Activated CD4-positive, alpha-beta T cell treated with anti-CD3 and anti-CD28 coated beads, Interleukin-2, Interleukin-4, amounts not matched to agents 100 ng/mL and 50 ng/mL, durations not matched to agents 16 hours and 8 hours (primary cell): ENCODE measurements at regions not wholly inside any gene's neighbourhood (a gene's known extent, or its start where the extent isn't known, plus 50 kb on each side); places are given as distances from the start of the nearest gene placed in this dataset.
"Not testable (repeated sequence)": the region's sequence is repeated elsewhere in the genome, so short reads cannot be mapped to it uniquely, and the experiment has no call there.

Experiments used
- DNase-seq: peaks from one replicate; pipeline ENCODE4 v3.0.0-alpha.2; 2020; ENCODE audit warnings: low spot score

DNA sequence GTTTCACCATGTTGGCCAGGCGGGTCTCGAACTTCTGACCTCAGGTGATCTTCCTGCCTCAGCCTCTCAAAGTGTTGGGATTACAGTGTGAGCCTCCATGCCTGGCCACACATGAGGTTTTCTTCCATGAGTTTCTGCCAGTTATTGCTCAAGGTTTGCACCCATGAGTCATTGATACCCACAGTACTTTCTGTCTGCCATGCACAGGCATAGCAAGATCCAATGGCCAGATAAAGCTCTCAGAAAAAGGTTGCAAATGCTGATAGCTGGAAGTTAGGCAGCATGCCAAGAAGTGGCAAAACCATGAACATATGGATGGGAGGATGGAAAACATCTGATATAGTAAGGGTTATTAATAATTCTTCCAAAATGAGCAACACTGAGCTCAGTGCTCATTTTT, 298.7 kb upstream of the NRG3 start:
- DNase-seq: no peak

DNA sequence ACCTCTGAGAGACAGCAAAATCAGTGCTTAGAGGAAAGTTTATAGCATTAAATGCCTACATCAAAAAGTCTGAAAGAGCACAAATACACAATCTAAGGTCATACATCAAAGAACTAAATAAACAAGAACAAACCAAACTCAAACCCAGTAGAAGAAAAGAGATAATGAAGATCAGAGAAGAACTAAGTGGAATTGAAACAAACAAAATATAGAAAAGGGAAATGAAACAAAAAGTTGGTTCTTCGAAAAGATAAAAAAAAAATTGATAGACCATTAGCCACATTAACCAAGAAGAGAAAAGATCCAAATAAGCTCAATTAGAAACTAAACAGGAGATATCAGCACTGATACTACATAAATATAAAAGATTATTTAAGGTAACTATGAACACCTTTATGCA, 280.0 kb upstream of the NRG3 start:
- no peak for DNase-seq

DNA sequence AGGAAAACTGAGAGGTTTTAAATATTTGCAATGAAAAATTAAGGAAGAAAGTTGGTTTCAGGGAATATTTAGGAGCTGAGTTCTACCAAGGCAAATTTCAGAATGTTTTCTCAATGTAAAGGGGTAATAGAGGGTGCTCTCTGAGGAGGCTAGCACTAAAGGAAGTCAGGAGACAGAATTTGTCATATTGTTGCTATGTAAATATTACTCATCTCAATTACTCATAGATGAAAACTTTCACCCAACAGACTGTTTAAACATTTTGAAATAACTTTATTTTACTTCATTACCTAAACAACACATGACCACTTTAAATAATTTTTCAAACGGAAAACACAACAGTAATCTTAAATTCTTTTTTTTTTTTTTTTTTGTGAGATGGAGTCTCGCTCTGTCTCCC, 274.8 kb upstream of the NRG3 start:
- DNase-seq: no peak

DNA sequence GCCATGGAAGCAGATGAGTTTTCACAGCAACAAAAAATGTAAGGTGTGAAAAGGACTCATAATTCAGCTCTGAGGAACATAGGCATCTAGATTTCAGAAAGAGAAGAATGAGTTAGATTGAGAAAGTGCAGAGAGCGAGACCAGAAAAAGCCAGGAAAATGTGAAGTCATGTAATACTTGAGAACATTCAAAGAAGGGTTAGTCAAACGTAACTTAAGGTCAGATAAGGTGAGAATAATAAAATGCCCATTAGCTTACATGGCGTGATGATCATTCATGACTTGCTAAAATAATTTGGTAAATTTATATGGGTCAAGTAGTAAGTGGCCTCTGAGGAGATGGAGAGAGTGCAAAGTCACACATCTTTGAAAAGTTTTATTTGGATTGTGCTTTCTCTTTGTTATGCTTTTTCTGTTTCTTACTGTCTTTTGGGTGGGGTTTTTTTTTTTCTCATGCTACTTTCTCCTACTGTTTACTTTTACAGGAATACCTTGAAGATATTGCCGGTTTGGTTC, 271.8 kb upstream of the NRG3 start:
- DNase-seq: no peak

DNA sequence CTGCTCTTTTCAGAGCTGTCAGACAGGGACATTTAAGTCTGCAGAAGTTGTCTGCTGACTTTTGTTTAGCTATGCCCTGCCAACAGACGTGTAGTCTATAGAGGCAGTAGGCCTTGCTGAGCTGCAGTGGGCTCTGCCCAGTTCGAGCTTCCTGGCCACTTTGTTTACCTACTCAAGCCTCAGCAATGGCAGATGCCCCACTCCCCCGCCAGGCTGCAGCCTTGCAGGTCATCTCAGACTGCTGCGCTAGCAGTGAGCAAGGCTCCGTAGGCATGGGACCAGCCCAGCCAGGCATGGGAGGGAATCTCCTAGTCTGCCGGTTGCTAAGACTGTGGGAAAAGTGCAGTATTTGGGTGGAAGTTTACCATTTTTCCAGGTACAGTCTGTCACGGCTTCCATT, 230.5 kb upstream of the NRG3 start:
- not testable (repeated sequence) for DNase-seq

DNA sequence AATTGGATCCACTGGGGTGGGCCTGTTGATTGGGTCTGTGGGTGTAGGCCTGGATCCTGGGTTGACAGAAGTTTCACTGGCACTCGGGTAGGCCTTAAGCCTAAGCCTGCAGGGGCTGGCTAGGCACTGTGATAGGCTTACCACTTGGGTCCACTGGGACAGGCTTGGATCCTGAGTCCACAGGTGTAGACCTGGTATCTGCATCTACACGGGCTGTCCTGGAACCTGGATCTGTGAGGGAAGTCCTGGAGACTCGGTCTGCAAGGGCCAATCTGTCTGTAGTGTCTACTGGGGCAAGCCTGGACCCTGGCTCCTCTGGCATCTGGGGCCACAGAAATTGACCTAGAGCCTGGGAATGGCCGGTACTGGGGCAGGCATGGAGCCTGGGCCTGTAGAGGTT, 219.0 kb upstream of the NRG3 start:
- DNase-seq: no peak

DNA sequence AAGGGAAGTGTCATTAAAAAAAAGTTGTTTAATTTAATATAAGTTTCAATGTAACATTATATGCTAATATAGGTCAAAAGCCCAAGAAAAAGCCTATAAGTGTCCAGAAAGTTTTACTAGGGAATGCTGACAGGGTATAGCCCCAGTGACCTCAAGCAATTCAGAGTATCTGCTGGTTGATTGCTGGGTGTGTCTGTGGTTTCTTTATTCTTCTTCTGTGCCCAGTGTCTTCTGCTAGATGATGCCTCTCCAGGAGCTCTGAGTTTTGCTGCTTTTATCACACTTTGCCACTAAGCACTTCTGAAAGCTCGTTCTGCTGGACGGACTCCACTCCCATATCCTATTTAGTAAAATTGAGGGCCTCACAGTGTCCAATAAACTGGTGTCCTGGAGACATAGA, 212.2 kb upstream of the NRG3 start:
- no peak for DNase-seq

DNA sequence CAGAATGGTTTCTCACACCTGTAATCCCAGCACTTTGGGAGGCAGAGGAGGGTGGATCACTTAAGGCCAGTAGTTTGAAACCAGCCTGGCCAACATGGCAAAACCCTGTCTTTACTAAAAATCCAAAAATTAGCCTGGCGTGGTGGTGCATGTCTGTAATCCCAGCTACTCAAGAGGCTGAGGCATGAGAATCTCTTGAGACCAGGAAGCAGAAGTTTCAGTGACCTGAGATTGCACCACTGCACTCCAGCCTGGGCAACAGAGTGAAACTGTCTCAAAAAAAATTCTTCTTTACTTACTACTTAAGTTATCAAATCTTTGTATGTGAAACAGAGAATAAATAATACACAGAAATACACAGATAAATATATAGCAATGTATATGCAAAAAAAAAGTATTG, 210.2 kb upstream of the NRG3 start:
- DNase-seq: not testable (repeated sequence)

DNA sequence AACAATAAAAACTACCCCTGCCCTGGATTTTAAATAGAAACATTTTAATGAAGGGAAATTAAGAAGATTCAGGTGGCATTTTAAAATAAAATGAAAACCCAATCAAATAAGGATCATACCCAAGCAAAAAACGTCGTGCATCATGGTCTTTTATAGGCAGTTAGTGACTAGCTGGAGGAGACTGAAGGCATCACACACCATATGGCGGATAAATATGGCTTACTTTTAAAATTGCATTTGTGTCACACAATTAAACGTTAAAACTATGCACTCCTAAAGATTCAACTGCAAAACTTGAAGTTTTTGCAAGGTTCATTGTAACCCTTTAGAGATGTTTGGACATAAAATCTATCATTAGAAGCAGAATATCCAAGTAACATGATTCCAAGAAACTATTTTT, 200.1 kb upstream of the NRG3 start:
- no peak for DNase-seq

DNA sequence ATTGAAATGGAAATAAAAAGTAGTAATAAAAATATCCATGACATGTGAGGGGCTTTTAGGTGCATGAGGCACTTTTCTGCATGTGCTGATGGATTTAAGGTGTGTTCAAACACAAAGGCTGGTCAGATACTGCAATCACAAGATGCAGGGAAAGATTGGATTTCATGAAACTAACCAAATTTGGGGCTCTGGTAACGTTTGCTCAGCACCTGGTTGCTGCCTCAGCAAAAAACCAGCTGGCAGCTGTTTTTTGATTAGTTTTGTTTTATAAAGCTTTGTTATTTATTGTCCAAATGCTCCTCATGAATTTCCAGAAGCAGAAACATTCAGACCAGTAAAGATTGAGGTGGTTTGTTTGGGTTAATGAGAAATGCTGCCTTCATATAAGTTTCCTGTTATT, 195.7 kb upstream of the NRG3 start:
- DNase-seq: no peak

DNA sequence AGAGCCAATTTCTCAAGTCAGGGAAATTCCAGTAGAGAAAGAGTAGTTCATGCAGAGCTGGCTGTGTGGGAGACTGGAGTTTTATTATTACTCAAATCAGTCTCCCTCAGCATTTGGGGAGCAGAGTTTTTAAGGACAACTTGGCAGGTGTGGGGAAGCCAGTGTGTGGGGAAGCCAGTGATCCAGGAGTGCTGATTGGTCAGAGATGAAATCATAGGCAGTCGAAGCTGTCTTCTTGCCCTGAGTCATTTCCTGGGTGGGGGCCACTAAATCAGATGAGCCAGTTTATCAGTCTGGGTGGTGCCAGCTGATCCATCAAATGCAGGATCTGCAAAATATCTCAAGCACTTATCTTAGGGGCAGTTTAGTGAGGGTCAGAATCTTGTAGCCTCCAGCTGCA, 194.6 kb upstream of the NRG3 start:
- DNase-seq: no peak

DNA sequence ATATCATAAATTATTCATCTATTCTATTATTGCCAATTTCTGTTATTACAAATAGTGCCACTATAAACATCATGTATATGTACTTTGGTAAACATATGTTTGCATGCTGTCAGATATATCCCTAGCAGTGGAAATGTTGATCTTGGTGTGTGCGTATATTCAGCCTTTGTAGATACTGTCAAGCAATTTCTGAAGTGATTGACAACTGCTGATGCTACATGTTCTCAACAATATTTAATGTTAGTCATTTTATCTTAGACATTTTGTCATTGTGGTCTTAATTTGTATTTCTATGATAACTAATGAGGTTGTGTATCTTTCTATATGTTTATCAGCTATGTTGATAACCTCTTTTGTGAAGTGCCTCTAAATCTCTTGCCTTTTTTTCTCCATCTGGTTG, 186.5 kb upstream of the NRG3 start:
- no peak for DNase-seq

DNA sequence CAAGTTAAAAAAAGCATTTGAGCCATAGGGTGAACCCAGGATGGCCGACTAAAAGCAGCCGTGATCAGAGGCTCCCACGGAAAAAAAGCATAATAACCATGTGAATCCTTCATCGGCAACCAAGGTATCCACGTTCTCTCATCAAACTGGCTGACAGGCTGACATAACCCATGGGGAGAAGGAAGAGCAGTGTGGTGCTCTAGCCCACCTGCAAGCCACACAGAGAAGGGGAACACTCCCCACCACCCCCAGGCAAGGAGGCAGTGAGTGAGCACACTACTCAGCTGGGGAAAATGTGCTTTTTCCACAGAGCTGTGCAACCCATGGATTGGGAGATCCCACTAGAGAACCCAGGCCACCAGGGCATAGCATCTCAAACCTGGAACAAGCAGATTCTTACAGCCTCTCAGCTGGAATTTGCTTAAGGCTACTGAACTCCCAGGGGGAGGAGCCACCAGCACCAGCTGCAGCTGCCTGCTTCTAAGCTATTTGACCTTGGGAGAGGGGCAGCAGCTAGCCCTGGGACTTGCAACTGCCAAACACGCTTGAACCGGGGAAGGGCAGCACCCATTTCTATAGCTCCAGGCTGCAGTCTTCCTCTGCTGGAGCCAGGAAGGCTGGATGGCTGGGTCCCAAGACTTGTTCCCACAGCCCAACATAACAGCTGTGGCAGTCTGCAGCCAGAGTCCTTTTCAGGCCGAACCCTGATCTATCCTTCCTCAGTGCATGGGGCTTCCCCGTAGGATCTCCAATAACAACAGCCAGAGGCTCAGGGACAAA, 178.2 kb upstream of the NRG3 start:
- no peak for DNase-seq

DNA sequence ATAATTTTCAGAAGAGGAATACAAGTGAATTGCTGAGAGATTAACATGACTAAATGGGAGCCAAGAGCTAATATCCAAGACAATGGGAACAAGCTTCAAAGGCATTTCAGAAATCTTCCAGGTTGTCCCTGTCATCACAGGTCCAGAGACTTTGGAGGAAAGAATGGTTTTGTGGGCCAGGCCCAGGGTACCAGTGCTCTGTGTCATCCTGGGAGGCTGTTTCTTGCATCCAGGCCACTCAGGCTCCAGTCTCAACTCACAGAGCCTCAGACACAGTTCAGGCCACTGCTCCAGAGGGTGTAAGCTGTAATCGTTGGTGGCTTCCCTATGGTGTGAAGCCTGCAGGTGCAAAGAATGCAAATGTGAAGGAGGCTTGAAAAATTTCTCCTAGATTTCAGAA, 170.4 kb upstream of the NRG3 start:
- DNase-seq: no peak

DNA sequence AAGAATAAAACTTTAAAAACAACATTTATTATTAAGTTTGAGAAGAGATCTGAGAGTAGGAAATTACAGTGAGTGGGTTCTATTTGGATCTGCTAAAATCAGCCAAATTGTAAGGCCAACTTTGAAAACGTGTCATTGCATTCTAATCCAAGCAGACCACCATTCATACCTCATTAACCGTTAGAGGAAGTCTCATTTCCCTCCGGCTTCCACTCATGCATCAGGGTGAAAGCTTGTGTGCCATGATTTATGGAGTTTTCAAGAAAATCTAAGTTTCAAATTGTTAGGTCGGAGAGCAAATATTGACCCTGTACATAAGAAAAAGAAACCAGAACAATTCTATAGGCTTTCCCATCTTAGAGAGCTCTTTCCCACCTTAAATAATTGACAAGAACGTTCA, 166.6 kb upstream of the NRG3 start:
- no peak for DNase-seq

DNA sequence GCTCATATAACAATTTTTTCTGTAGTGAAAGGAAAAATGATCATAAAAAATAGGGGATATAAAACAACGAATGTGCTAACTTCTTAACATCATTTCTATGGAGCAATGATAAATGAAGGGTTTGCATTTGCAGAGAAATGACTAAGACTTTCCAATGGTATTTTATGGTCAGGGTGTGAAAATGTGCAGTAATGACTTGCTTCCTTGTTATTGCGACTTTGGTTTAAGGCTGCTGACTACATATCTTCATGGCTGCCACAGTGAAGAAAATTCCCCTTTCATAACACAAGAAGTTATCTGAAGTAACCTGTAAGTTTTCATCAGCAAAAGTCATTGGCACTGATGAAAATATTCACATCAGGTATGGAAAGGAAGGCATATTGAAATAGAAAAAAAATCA, 166.1 kb upstream of the NRG3 start:
- peak; percentile 27 for DNase-seq

DNA sequence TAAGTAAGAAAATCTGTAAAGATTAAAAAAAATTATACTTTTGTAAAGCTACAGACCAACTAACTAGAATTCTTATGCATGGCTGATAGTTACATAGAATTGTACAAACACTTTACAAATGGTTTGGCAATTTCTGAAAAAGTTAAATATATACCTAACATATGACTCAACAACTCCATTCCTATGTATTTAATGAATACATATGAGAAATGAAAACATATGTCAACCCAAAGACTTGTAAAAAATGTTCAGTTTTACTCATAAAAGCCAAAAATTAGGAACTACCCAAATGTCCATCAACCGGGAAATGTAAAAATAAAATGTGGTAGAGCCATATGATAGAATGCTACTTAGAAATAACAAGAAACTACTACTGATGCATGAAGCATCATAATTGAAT, 152.6 kb upstream of the NRG3 start:
- DNase-seq: no peak

DNA sequence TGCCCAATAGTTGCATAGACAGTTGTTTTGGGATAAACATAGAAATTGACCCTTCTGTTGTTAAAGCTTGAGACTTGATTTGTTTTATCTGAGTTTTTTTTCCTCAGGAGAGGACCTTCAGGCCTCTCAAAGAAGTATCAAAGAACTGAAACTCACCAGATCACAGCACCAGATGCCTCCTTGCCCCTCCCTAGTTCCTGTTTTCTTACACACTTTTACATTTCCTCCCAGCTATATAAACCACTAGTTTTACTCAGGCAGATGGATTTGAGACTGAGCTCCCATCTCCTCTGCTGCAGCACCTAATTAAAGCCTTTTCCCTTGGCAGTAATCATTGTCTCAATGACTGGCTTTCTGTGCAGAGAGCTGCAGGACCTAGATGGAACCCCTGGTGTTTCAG, 150.6 kb upstream of the NRG3 start:
- no peak for DNase-seq

DNA sequence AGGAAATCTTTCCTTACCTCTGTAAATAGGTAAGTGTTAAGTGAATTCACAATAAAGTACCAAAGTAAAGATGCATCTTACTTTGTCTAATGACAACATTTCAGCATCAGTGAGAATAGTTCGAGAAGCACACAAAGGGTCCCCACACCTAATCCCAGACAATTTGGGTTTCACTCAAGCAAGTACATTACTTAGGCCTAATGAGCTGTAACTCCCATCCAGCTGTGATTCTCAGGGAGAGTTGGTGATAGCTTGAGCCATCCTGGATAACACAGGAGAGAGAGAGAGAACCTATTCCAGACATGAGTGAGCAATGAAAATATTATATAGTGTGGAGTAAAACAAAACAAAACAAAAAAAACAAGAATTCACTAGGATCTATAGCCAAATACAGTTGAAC, 149.1 kb upstream of the NRG3 start:
- DNase-seq: no peak

DNA sequence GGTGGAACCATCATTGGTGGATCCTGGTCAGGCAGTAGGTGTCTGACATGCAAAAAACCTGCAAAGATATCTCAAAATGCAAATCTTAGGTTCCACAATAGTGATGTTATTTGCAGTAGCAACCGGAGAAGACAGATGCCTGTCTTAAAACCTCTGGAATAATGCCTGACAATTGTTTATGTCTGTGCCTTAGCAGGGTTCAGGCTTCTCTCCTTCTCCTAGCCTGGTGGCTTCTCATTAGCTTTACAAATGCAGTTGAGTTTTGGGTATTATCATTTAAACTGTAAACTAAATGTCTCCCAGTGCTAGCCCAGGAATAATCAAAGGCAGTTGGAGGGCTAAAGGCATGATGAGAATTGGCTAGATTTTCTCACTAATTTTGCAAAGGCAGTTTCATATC, 146.3 kb upstream of the NRG3 start:
- DNase-seq: no peak

DNA sequence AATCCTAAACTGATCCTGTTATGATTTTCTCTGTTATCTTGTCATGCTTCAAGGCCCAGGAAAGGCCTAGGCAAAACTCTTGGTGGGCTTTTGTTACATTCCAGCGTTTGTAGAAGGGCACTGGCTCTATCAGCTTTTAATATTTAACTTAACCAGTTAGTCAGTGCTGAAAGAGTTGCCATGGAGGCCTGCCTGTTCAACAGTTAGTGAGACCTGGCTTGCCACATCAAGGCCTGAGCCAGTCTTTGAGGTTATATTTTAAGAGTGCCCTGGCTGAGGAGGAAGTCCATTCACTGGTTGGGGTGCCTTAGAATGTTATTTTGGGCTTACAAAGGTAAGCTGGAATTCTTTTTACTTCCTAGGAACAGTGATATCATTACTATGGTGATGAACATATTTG, 144.1 kb upstream of the NRG3 start:
- DNase-seq: no peak

DNA sequence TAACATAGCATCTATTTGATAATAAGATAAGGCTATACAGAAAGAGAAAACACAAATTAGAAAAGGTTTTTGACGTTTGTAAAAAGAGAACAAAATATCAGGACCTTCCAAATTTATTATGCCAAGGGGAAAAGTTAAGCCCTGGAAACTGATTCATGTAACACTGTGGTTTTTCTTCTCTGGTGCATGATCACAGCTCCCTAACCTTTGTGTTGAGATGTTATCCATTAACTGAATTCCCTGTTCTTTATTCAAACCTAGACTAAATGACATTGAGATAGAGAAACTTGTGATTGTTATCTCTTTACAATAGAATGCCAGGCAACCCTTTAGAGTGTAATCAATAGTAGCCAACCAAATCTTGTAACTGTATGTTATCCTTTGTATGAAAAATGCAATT, 141.5 kb upstream of the NRG3 start:
- no peak for DNase-seq

DNA sequence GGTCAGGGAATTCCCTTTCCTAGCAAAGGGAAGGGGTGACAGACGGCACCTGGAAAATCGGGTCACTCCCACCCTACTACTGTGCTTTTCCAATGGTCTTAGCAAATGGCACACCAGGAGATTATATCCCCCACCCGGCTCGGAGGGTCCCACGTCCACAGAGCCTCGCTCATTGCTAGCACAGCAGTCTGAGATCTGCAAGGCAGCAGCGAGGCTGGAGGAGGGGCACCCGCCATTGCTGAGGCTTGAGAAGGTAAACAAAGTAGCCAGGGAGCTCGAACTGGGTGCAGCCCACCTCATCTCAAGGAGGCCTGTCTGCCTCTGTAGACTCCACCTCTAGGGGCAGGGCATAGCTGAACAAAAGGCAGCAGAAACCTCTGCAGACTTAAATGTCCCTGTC, 139.8 kb upstream of the NRG3 start:
- DNase-seq: not testable (repeated sequence)

DNA sequence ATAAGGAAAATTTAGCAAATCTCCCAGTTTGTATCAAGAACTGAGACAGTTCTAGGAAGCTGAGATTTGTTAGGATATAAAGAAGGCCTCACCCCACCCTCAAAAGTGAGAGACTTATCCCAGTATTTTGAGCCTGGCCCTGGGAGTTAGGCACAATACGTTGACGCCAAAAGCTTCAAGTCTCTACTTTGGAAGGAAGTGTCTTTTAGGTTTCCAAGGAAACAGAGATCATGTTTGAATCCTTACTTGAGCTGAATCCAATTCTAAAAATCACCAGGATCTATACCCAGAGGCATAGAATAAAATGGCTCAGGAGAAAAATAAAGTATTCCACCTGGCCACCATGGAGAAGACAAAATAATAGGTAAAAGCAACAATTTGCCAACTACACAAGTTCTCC, 115.9 kb upstream of the NRG3 start:
- DNase-seq: no peak
